GM12864 (cell line): ENCODE measurements at regions not wholly inside any gene's neighbourhood (a gene's known extent, or its start where the extent isn't known, plus 50 kb on each side); places are given as distances from the start of the nearest gene placed in this dataset.

Experiments
- DNase-seq: peaks from one replicate; pipeline ENCODE4 v3.0.0-alpha.2; 2011; ENCODE audit warnings: low read depth
- H3K4me3 ChIP-seq: 2 replicates; pipeline ENCODE4 v1.5.1; 2011; ENCODE audit warnings: mild to moderate bottlenecking, low read depth, low read length, control low read depth
- TF ChIP-seq, protein P1 (sequence below): IDR thresholded peaks from 2 replicates; pipeline ENCODE4 v1.5.1; 2011; ENCODE audit warnings: low read depth, mild to moderate bottlenecking, moderate library complexity, low read length, control low read depth, inconsistent platforms; ENCODE audit errors: missing control alignments

DNA sequence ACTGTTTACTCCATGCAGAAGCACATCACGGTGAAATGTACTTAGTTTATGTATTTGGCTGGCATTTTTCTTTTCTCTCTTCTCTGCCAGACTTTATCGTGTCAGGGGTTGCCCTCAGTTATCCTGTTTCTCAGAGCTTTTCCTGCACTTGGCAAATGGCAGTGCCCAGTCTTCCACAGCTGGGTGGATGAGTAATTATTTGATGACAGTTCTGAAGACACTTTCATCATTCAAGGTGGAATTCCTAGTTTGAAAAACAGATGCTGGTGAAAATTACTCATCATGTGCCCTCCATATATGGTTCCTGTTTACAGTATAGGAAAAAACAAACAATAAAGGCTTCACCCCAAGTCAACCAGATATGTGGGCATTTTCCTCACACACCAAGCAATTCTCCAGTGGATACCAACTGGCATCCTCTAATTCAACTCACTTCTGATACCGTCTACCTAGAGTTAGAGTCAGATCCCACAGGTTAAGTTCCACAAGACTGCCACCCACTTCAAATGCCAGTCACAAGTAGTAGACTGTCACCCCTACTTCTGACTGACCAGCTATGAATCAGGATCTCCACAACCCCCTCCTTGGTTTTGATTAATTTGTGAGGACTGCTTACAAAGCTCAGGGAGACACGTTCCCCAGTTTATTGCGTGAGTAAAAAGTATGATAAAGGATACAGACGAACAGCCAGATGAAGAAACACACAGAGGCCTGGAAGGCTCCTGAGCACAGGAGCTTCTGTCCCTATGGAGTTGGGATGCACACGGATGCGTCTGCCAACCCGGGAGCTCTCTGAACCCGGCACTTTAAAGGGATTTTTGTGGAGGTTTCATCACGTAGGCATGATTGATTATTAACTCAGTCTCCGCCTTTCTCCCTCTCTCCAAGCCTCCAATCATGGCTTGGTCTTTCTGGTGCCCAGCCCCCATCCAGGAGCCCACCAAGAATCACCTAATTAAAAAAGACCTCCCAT, 72.9 kb downstream of the CLDN34 start:
- no peak for DNase-seq
- H3K4me3 ChIP-seq = no peak overlapping the region
- TF ChIP-seq, protein P1, sequence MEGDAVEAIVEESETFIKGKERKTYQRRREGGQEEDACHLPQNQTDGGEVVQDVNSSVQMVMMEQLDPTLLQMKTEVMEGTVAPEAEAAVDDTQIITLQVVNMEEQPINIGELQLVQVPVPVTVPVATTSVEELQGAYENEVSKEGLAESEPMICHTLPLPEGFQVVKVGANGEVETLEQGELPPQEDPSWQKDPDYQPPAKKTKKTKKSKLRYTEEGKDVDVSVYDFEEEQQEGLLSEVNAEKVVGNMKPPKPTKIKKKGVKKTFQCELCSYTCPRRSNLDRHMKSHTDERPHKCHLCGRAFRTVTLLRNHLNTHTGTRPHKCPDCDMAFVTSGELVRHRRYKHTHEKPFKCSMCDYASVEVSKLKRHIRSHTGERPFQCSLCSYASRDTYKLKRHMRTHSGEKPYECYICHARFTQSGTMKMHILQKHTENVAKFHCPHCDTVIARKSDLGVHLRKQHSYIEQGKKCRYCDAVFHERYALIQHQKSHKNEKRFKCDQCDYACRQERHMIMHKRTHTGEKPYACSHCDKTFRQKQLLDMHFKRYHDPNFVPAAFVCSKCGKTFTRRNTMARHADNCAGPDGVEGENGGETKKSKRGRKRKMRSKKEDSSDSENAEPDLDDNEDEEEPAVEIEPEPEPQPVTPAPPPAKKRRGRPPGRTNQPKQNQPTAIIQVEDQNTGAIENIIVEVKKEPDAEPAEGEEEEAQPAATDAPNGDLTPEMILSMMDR = no peak

DNA sequence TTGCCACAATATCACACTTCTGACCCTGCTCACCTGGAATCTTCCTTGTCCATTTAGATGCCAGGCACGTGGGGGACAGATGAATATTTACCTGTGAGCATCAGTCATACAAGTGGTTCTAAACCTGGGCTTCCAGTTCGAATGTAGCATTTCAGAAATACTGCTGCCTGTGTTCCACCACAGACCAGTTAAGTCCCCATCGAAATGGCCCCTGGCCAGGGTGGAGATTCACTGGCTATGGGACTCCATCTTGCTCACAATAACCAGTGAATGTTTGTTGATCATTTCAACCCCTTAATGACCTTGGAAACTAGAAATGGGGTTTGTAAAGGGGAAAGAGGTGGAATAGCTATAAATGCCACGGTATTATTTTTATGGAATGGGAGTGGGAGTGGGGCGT, 73.8 kb downstream of the CLDN34 start:
- no peak for DNase-seq
- TF ChIP-seq, protein P1 = no peak
- no peak overlapping the region for H3K4me3 ChIP-seq

DNA sequence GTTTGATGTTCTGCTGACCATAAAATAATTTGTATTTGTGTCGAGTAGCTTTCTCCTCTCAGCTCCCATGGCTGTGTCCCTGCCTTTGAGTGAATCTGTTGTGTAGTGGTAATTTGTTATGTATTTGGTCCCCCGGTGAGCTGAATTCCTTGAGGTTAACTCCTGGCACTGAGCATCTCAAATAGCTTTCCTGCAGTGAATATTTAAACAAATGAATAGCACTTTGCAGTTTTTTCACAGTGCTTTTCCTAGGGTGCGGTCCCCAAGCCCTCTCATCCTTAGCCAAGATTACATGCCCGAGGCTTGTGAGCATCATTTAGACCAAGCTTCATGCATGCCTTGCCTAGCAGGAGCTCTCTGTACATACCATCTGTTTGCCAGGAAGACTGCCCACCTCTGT, 74.2 kb downstream of the CLDN34 start:
- TF ChIP-seq, protein P1 = no peak
- DNase-seq = no peak
- H3K4me3 ChIP-seq = no peak overlapping the region

DNA sequence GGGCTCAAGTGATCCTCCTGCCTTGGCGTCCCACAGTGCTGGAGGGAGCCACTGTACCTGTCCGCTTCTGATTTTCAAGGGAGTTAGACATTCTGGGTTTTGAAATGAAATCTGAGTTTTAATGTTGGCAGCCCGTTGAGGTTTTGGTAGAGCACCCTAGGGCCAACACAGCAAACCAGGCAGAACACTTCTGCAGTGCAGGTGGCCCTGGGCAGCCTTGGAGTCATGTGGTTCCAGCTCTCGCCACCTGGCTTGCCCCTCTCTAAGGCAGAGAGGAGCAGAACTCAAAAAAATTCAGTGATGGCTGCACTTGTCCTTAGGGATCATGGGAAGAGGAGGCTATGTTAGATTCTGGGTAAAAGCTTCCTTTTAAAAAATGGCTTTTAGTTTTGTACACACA, 74.9 kb downstream of the CLDN34 start:
- DNase-seq = no peak
- H3K4me3 ChIP-seq = no peak overlapping the region
- TF ChIP-seq, protein P1 = no peak

DNA sequence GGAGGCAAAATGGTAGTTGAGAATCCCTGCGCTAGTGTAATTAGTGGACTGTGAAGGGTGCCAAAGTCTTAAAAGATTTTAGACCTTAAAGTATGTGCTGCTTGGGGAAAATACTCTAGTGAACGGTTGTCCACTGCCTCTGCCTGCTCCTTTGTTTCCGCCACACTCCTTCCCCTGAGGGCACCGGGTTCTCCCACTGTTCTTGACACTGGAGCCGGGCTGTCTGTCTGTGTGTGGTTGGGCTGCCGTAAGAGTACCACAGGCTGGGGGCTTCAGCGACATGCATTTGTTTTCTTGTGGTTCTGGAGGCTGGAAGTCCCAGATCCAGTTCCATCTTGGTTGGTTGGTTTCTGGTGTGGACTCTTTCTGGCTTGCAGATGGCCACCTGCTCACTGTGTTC, 76.2 kb downstream of the CLDN34 start:
- no peak overlapping the region for H3K4me3 ChIP-seq
- TF ChIP-seq, protein P1 = no peak

DNA sequence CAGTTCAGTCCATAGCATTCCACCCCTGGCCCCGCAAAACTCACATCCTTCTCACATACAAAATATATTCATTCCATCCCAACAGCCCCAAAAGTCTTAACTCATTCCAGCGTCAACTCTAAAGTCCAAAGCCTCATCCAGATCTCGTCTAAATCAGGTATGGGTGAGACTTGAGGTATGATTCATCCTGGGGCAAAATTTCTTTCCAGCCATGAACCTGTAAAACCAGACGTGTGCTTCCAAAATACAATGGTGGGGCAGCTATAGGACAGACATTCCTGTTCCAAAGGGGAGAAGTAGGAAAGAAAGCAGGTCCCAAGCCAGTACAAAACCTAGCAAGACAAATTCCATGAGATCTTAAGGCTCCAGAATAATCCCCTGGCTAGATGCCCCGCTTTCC, 76.9 kb downstream of the CLDN34 start:
- TF ChIP-seq, protein P1 = no peak
- no peak overlapping the region for H3K4me3 ChIP-seq
- no peak for DNase-seq

More for the DNA sequence above, 76.2 kb downstream of the CLDN34 start:
- DNase-seq = no peak

DNA sequence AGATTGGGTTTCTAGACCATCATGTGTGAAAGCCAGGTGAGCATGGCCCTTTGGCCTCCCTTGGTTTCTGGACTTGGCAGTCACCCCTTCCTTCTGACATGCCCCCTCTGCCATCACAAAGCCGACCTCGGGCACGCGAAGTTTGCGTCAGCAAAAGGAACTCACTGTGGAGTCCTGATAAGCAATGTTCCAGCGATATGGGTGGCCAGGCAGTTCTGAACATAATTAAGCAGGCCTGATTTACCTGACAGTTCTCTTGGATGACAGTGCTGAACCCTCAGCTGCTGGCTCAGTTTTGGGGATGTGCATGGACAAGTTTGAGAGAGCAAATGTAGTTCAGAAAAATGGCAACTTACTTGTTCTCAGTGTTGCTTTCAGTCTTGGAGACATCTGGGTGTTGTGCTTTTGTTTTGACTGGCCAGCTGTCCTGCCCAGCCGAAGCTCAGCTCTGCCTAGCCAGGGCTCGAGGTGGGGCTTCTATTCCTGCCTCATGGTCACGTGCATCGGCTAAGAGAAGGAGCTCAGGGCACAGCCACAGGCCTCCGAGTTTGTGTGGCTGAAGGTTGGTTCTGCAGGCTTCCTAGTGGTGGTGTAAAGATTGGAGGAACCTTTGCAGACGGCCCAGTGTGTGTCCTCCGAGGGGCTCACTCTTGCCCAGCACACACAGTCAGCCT, 78.3 kb downstream of the CLDN34 start:
- TF ChIP-seq, protein P1 = no peak
- no peak overlapping the region for H3K4me3 ChIP-seq
- DNase-seq = no peak
